ENCODE measurements at regions not wholly inside any gene's neighbourhood (a gene's known extent, or its start where the extent isn't known, plus 50 kb on each side); places are given as distances from the start of the nearest gene placed in this dataset.

DNA sequence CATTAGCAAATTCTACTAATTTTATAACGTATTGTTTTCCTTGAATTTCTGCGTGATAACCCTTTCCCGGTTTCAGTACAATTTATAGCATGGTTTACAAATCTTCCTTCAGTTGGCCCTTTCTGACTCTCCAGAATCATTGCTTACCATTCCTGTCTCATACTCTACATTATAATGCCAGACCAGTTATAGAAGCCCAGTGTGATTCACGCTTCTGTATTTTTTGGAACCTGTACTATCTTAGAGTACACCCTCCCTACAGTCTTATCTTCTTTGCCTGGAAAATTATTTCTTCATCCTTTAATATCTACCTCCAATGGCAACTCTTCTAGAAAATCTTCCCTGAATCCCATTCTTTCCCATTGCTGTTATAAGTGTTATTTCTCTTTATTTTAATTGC is 391.6 kb upstream of the SYT4 start:
- TF ChIP-seq, protein P1, sequence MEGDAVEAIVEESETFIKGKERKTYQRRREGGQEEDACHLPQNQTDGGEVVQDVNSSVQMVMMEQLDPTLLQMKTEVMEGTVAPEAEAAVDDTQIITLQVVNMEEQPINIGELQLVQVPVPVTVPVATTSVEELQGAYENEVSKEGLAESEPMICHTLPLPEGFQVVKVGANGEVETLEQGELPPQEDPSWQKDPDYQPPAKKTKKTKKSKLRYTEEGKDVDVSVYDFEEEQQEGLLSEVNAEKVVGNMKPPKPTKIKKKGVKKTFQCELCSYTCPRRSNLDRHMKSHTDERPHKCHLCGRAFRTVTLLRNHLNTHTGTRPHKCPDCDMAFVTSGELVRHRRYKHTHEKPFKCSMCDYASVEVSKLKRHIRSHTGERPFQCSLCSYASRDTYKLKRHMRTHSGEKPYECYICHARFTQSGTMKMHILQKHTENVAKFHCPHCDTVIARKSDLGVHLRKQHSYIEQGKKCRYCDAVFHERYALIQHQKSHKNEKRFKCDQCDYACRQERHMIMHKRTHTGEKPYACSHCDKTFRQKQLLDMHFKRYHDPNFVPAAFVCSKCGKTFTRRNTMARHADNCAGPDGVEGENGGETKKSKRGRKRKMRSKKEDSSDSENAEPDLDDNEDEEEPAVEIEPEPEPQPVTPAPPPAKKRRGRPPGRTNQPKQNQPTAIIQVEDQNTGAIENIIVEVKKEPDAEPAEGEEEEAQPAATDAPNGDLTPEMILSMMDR (IDR thresholded peaks at IDR 0.05): no peak
- TF ChIP-seq POLR2A (IDR thresholded peaks at IDR 0.05): no peak
